Activated T-cell treated with anti-CD3 and anti-CD28 coated beads, Interleukin-2, amount 50 U/mL, for 1 hour (primary cell): ENCODE measurements at regions not wholly inside any gene's neighbourhood (a gene's known extent, or its start where the extent isn't known, plus 50 kb on each side); places are given as distances from the start of the nearest gene placed in this dataset.

ENCODE experiments used
- DNase-seq: peaks from one replicate; pipeline ENCODE4 v3.0.0-alpha.2; 2020

- no peak for DNase-seq
Observed at GRCh38 chr13:105572401-105572800, 963.1 kb downstream of the EFNB2 start.

- no peak for DNase-seq
Observed at GRCh38 chr13:105569816-105570215, 965.6 kb downstream of the EFNB2 start.

GRCh38 chr13:105567951-105568525, 967.4 kb downstream of the EFNB2 start:
- no peak for DNase-seq

GRCh38 chr13:105565136-105565727, 970.2 kb downstream of the EFNB2 start:
- no peak for DNase-seq

- no peak for DNase-seq
Observed at GRCh38 chr13:105552078-105552477, 983.4 kb downstream of the EFNB2 start.

- DNase-seq, result no peak
Observed at GRCh38 chr13:105547851-105548250, 987.6 kb downstream of the EFNB2 start.

GRCh38 chr13:105545811-105546210, 989.7 kb downstream of the EFNB2 start:
- no peak for DNase-seq

- no peak for DNase-seq
Observed at GRCh38 chr13:105543742-105544141, 991.7 kb downstream of the EFNB2 start.

- no peak for DNase-seq
Observed at GRCh38 chr13:105541565-105541964, 993.9 kb downstream of the EFNB2 start.

GRCh38 chr13:105538346-105538745, 997.1 kb downstream of the EFNB2 start:
- no peak for DNase-seq

- DNase-seq, result no peak
Observed at GRCh38 chr13:105537113-105537512, 998.3 kb downstream of the EFNB2 start.

GRCh38 chr13:105530468-105530867, 1005.0 kb downstream of the EFNB2 start:
- DNase-seq, result no peak

GRCh38 chr13:105527127-105527526, 1008.3 kb downstream of the EFNB2 start:
- DNase-seq, result no peak

- no peak for DNase-seq
Observed at GRCh38 chr13:105519771-105520170, 1015.7 kb downstream of the EFNB2 start.

- no peak for DNase-seq
Observed at GRCh38 chr13:105518086-105518485, 1017.4 kb downstream of the EFNB2 start.

- no peak for DNase-seq
Observed at GRCh38 chr13:105514401-105514800, 1021.1 kb downstream of the EFNB2 start.

GRCh38 chr13:105513448-105513847, 1022.0 kb downstream of the EFNB2 start:
- DNase-seq, result no peak

- DNase-seq, result no peak
Observed at GRCh38 chr13:105509981-105510762, 1025.3 kb downstream of the EFNB2 start.

GRCh38 chr13:105506463-105506862, 1029.0 kb downstream of the EFNB2 start:
- DNase-seq, result no peak

- DNase-seq, result no peak
Observed at GRCh38 chr13:105502193-105502592, 1033.3 kb downstream of the EFNB2 start.

GRCh38 chr13:105497597-105497996, 1037.9 kb downstream of the EFNB2 start:
- DNase-seq, result no peak

- no peak for DNase-seq
Observed at GRCh38 chr13:105492216-105492615, 1043.2 kb downstream of the EFNB2 start.

GRCh38 chr13:105491345-105491744, 1044.1 kb downstream of the EFNB2 start:
- no peak for DNase-seq

GRCh38 chr13:105485081-105485480, 1050.4 kb downstream of the EFNB2 start:
- no peak for DNase-seq
